ENCODE measurements at regions not wholly inside any gene's neighbourhood (a gene's known extent, or its start where the extent isn't known, plus 50 kb on each side); places are given as distances from the start of the nearest gene placed in this dataset.

GRCh38 chr18:22489704-22490103 is 72.0 kb upstream of the CTAGE1 start:
- no peak for TF ChIP-seq CTCF (IDR thresholded peaks at IDR 0.05)
- no peak for TF ChIP-seq POLR2A (IDR thresholded peaks at IDR 0.05)

Data from adrenal gland (tissue), 5 donors.